ENCODE measurements at regions not wholly inside any gene's neighbourhood (a gene's known extent, or its start where the extent isn't known, plus 50 kb on each side); places are given as distances from the start of the nearest gene placed in this dataset.

DNA sequence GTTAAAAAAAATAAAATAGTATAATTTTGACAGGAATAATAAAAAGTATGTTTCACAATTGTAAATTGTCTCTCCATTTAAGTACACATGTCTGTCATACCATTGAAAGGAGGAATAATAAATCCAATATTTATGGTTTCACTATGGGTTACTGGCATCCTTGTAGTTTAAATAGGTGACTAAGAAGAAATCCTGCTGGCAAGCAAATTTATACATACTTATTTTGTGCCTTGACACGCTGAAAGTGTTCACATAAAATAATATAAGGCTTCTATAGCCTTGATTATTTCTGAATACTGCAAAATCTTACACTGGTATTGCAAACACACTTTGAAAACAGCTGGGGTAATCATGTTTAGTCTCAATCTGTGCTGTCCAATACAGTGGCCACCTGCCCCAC lies 138.3 kb upstream of the ETAA1 start:
- DNase-seq = no peak

DNA sequence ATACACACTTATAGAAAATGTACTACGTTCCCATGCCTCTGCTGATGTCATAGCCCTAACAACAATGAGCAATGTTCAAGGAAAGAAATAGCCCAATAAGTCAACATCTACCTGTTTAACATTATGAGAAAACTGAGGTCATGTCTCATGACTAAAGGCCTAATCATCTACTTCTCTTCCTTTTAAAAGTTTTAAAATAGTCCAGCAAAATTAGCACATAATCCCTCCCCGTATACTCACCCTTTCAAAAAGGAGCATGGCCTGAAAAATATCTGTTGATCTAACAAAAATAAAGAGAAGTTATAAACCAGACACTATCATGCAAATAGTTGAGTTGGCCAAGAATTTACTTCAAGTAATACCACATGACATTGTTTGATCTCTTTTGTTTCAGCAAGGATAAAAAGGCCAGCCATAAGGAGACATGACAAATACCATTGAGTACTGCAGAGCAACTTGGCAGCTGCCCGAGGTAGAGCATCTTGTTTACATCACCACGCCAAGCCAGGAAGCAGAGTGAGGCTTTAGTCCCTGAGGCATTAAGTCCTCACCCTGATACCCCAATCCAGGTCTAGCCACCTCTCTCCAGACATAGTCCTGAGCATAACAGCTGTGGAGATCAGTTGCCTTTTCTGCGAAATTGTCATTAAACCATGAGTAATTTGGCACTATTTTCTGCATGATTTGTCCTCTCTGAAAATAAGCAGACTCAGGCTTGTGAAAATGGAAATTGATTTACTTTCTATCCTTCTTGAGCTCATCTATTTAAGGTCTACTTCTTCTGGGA lies 137.4 kb upstream of the ETAA1 start:
- no peak for DNase-seq

DNA sequence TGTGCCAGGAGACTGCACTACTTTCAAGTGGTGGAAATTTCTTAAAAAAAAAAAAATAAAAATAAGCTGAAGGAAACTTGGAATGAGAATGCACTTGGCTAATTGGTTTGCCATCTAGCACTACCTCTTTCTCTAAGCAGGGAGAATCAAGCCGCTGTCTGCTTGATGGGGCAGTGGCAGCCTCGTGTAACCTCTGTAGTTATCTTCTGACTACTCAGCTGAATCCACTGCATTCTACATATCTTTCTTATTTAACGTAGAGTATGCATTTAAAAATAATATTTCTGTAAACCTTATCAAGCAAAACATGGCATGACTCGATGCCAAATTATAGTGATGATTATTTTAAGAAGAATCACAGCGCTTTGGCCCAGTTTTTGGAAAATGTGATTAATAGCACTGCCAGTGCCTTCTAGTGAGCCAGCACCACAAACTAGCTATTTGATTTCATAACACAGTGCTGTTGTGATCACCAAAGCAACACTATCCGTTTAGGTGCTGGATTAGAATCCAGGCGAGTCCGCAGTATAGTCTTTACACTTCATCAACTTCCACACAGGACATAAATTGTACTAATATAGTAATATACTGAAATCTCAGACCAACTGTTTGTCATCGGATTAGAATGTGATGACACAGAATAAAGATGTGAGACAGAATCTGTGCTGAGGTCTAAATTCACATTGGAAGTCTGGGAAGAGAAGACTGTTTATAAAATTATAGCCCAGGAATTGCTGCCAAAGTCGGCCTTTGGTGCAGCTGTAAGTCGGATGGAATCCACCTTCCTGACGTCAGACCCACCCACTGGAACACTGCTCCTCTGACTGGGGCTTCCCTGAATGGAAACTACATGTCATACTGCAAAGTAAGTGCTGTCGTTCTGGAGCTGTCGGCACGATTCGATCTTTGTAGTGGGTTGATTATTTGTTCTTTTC lies 136.5 kb upstream of the ETAA1 start:
- no peak for DNase-seq

- DNase-seq = no peak
These were observed 129.9 kb upstream of the ETAA1 start for GRCh38 chr2:67267241-67267640.

- DNase-seq = no peak
These were observed 128.3 kb upstream of the ETAA1 start for GRCh38 chr2:67268797-67269196.

DNA sequence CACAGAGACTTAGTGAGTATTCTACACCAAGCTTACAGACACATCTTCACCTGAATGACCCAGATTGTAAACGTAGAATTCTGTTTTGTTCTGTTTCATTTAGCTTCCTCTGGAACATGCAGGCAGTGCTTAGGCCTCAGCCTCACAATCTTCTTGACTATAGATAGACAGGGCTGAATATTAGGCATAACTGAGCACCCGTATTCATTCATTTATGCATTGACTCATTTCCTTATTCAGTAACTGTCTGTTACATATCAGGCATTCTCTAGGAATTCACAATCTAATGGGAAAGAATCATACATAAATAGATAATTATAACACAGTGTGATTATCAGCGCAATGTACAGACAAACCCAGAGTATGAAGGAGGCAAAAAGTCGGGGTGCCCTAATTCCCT lies 124.9 kb upstream of the ETAA1 start:
- no peak for DNase-seq

- DNase-seq = no peak
These were observed 119.7 kb upstream of the ETAA1 start for GRCh38 chr2:67277450-67277849.

- no peak for DNase-seq
These were observed 116.0 kb upstream of the ETAA1 start for GRCh38 chr2:67281101-67281500.

GRCh38 chr2:67283641-67284040 lies 113.5 kb upstream of the ETAA1 start:
- DNase-seq = no peak

DNA sequence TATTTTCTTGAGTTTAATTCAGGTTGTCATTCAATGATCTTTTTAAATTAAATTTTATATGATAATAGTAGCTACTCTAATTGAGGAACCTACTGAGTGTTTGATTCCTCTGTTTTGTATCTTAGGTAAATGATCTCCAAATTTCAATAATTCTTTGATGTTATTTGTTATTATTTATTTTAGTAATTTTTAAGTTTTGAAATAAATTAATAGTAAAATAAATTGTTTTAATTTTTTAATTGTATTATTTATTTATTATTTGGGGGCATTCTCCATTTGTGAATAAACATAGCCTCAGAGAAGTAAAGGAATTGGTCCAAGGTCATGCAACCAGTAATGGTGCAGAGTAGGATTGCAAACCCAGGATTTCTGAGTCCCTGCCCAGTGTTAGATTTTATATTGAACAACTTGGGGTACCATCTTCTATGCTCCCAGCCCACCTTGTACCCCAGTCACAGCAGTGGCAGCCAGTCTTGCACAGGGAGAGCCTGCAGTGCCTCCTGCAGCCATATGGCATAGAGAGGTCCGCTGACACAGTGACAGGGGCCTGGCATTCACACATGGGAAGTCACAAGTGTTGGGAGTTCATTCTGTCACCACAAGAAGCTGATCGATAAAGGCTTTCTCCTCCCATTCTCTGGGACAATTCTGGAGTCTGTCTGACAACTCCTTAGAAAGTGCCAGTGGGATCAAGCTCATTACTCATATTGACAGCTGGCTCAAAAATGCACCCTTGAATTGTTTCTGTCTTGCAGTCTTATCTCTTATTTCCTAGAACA lies 110.0 kb upstream of the ETAA1 start:
- no peak for DNase-seq

GRCh38 chr2:67289271-67289670 lies 107.9 kb upstream of the ETAA1 start:
- no peak for DNase-seq

- no peak for DNase-seq
These were observed 107.2 kb upstream of the ETAA1 start for GRCh38 chr2:67289921-67290371.

- no peak for DNase-seq
These were observed 106.5 kb upstream of the ETAA1 start for GRCh38 chr2:67290451-67291290.

- DNase-seq = no peak
These were observed 102.9 kb upstream of the ETAA1 start for GRCh38 chr2:67294218-67294617.

DNA sequence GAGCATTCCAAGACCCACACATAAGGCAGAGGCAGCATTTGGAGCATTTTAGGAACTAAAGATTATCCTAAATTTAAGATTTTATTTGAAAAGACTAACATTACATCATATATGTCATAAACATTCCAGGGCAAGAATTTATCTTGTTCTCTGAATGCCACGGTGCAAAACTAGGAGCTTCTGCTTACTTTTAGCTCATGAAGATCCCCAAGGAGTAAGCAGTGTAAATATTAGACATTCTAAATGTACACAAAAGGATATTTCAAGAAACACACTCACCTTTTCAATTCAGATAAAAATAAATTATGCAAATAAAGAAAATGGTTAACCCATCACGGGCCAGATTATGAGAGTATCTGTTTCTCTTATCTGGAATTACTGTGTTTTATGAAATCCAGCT lies 101.7 kb upstream of the ETAA1 start:
- no peak for DNase-seq

- DNase-seq = no peak
These were observed 101.3 kb upstream of the ETAA1 start for GRCh38 chr2:67295851-67296250.

DNA sequence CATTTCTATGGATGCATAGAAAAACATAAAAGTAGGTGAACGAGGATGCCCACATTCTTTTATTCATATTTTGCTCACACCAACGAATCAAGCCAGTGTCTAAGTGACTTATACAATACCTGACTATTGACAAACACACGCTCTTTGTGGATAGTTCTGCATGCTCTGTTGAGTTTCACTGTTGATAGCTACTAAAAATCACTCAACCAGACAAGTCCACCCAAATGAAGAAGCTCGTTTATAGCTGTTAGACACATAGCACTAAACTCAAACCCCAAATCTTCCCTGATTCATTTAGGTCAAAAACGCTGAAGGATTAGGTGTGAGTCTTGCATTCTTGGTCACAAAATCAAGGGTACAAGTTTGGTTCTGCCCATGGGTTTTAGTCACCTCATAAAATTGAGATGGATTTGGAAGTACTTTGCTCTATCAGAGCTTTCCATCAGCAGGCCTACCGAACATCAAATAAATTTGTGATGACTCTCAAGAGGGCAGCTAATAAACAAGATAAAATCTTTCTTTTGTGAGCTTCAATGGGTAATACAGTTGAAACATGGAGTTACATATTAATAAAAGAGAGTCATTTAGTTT lies 92.7 kb upstream of the ETAA1 start:
- DNase-seq = no peak

DNA sequence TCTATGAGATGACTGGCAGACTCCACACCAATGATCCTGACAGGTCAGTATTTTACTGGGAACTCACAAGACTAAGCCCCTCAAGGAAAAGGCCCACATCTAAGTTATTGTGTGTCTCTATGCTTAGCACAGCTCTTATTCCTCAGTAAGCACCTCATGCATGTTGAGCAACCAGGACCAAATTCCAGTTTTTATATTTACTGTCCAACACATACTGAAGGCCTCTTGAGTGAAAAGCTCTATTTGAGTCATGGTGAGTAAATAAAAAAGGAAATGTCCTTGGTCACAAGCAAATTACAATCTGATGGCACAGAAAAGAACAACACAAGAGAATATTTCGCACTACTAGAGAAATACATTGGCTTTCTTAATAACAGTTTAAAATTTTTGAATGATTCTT lies 87.9 kb upstream of the ETAA1 start:
- no peak for DNase-seq

- no peak for DNase-seq
These were observed 85.6 kb upstream of the ETAA1 start for GRCh38 chr2:67311536-67311935.

GRCh38 chr2:67312871-67313270 lies 84.3 kb upstream of the ETAA1 start:
- DNase-seq = no peak

DNA sequence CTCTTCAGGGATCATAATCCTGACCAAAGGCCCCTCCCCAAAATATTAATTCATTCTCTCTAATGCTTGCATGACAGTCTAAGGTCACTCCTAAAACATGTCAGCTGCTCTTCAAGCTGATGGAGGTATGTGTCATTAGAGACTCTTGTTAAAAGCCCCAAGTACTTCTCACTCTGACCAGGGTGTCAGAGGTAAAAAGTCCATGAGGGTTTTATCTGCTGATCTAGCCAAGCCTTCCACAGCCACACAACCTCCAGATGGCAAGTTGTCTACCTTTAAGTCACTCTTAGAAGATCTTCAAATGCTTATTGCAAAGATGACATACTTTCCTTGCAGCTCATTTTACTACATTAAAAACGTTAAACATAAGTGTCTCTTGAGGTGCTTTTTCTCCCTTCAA lies 83.6 kb upstream of the ETAA1 start:
- no peak for DNase-seq

GRCh38 chr2:67318031-67318430 lies 79.1 kb upstream of the ETAA1 start:
- DNase-seq = no peak

Measured in GF-D8 (cell line).